H1 (cell line): ENCODE measurements at regions not wholly inside any gene's neighbourhood (a gene's known extent, or its start where the extent isn't known, plus 50 kb on each side); places are given as distances from the start of the nearest gene placed in this dataset.

ENCODE experiments used
- CTCF ChIA-PET: fragments of 300-600 bp; sonication (Branson Sonifier 250); formaldehyde crosslinking; loops from one replicate; lab custom pipeline; 2021; ENCODE audit not compliant: partially characterized antibody; lab: Charles Lee
- POLR2A ChIA-PET: fragments of 300-600 bp; sonication (Branson Sonifier 250); formaldehyde crosslinking; loops from one replicate; lab custom pipeline; 2021; ENCODE audit warnings: inconsistent platforms; ENCODE audit not compliant: partially characterized antibody; lab: Charles Lee
- DNase-seq, 2 experiments: peaks; one replicate each; pipeline versions ENCODE4 v3.0.0 to v3.0.0-alpha.2; 2010 to 2022; ENCODE audit warnings: low spot score in 2 of 2, low read depth in 1 of 2, mixed read lengths in 1 of 2
- FAIRE-seq: peaks from 2 replicates; lab custom pipeline; 2011; peaks lifted over from hg19 to GRCh38; lab: Jason Lieb, UNC
- H2AFZ ChIP-seq: 2 replicates; pipeline ENCODE4 v1.8.1; 2012; ENCODE audit warnings: low read length, inconsistent platforms
- H2AK5ac ChIP-seq: 2 replicates; pipeline ENCODE4 v1.6.1; 2013; ENCODE audit warnings: low read depth, low read length
- H2BK120ac ChIP-seq: replicated peaks from 2 replicates; pipeline ENCODE3; 2013; ENCODE audit warnings: low read depth, low read length, inconsistent platforms
- H2BK12ac ChIP-seq: 2 replicates; pipeline ENCODE4 v1.6.1; 2013; ENCODE audit warnings: low read depth, low read length
- H2BK15ac ChIP-seq: 2 replicates; pipeline ENCODE4 v1.6.1; 2013; ENCODE audit warnings: low read length
- H2BK20ac ChIP-seq: 2 replicates; pipeline ENCODE4 v1.6.1; 2013; ENCODE audit warnings: low read length
- H2BK5ac ChIP-seq: 2 replicates; pipeline ENCODE4 v1.6.1; 2013; ENCODE audit warnings: low read depth, low read length
- H3K14ac ChIP-seq: 2 replicates; pipeline ENCODE4 v1.6.1; 2013; ENCODE audit warnings: inconsistent platforms; ENCODE audit not compliant: insufficient read length
- H3K18ac ChIP-seq: 2 replicates; pipeline ENCODE4 v1.6.1; 2013; ENCODE audit warnings: low read length; ENCODE audit errors: extremely low read depth
- H3K23ac ChIP-seq: 2 replicates; pipeline ENCODE4 v1.6.1; 2013; ENCODE audit warnings: inconsistent platforms; ENCODE audit not compliant: insufficient read length
- H3K23me2 ChIP-seq: 2 replicates; pipeline ENCODE4 v1.6.1; 2013; ENCODE audit warnings: low read depth, low read length
- H3K27ac ChIP-seq: 2 replicates; pipeline ENCODE4 v1.6.1; 2011; ENCODE audit warnings: low read depth, low read length, inconsistent platforms
- H3K27me3 ChIP-seq, 4 experiments: replicated peaks in 1 of 4; 1 replicate in 1 of 4; 2 replicates in 3 of 4; pipeline versions ENCODE4 v1.6.1 to v1.8.1; 2011 to 2013; ENCODE audit warnings: low read length in 3 of 4, mild to moderate bottlenecking in 3 of 4, inconsistent platforms in 2 of 4, mixed read lengths in 2 of 4, moderate library complexity in 1 of 4; ENCODE audit not compliant: control insufficient read depth in 3 of 4, insufficient read depth in 3 of 4; ENCODE audit errors: extremely low read depth in 1 of 4
- H3K36me3 ChIP-seq, 4 experiments: 2 replicates each; pipeline versions ENCODE4 v1.6.1 to v1.8.1; 2011 to 2013; ENCODE audit warnings: mild to moderate bottlenecking in 4 of 4, low read length in 3 of 4, moderate library complexity in 2 of 4, control low read depth in 1 of 4, inconsistent platforms in 1 of 4; ENCODE audit not compliant: insufficient read depth in 4 of 4, control insufficient read depth in 2 of 4
- H3K4ac ChIP-seq: replicated peaks from 2 replicates; pipeline ENCODE3; 2013; ENCODE audit warnings: low read length, low read depth, mixed read lengths, inconsistent platforms; ENCODE audit not compliant: insufficient read length
- H3K4me1 ChIP-seq, 4 experiments: replicated peaks in 1 of 4; 1 replicate in 1 of 4; 2 replicates in 3 of 4; pipeline versions ENCODE4 v1.6.1 to v1.8.1; 2011 to 2013; ENCODE audit warnings: low read length in 3 of 4, inconsistent platforms in 2 of 4, mixed read lengths in 1 of 4; ENCODE audit not compliant: insufficient read depth in 4 of 4, control insufficient read depth in 3 of 4
- H3K4me2 ChIP-seq, 2 experiments: 2 replicates each; pipeline versions ENCODE4 v1.6.1 to v1.8.1; 2011 to 2013; ENCODE audit warnings: low read depth in 2 of 2, low read length in 2 of 2, control low read depth in 1 of 2, inconsistent platforms in 1 of 2, mild to moderate bottlenecking in 1 of 2; ENCODE audit not compliant: insufficient read depth in 1 of 2
- H3K4me3 ChIP-seq, 4 experiments: fragments of 200-600, 300-600 bp in 1 of 4; sonication (generic), shearing (Covaris generic), sonication (Bioruptor Twin) in 1 of 4; 2 replicates each; pipeline versions ENCODE4 v1.5.1 to v1.8.1; 2011 to 2016; ENCODE audit warnings: low read length in 4 of 4, low read depth in 3 of 4, control low read depth in 2 of 4, inconsistent platforms in 2 of 4, mild to moderate bottlenecking in 2 of 4, mixed read lengths in 1 of 4, moderate library complexity in 1 of 4; ENCODE audit not compliant: insufficient read depth in 2 of 4; ENCODE audit errors: extremely low read depth in 1 of 4
- H3K56ac ChIP-seq: replicated peaks from 2 replicates; pipeline ENCODE3; 2013; ENCODE audit warnings: low read depth, mild to moderate bottlenecking, mixed read lengths, low read length, inconsistent platforms; ENCODE audit not compliant: insufficient read length
- H3K79me1 ChIP-seq: 2 replicates; pipeline ENCODE4 v1.6.1; 2013; ENCODE audit warnings: low read depth, low read length, control low read depth
- H3K79me2 ChIP-seq, 2 experiments: 2 replicates each; pipeline versions ENCODE4 v1.6.1 to v1.8.1; 2012 to 2013; ENCODE audit warnings: low read length in 2 of 2, mild to moderate bottlenecking in 2 of 2, inconsistent platforms in 1 of 2; ENCODE audit not compliant: insufficient read depth in 2 of 2, control insufficient read depth in 1 of 2
- H3K9ac ChIP-seq, 4 experiments: replicated peaks in 1 of 4; 1 replicate in 1 of 4; 2 replicates in 3 of 4; pipeline versions ENCODE4 v1.6.1 to v1.8.1; 2011 to 2013; ENCODE audit warnings: low read depth in 3 of 4, low read length in 3 of 4, control low read depth in 2 of 4, mild to moderate bottlenecking in 2 of 4, moderate library complexity in 2 of 4, inconsistent platforms in 1 of 4; ENCODE audit errors: extremely low read depth in 1 of 4
- H3K9me3 ChIP-seq, 2 experiments: 2 replicates each; pipeline versions ENCODE4 v1.6.1 to v1.8.1; 2012 to 2013; ENCODE audit warnings: mild to moderate bottlenecking in 2 of 2, moderate library complexity in 2 of 2, control low read depth in 1 of 2, inconsistent platforms in 1 of 2, low read depth in 1 of 2, low read length in 1 of 2, mixed read lengths in 1 of 2; ENCODE audit not compliant: insufficient read depth in 2 of 2
- H4K20me1 ChIP-seq, 2 experiments: replicated peaks in 1 of 2; 2 replicates each; pipeline versions ENCODE3 to v1.8.1; 2011 to 2013; ENCODE audit warnings: inconsistent platforms in 2 of 2, low read length in 2 of 2, mild to moderate bottlenecking in 1 of 2; ENCODE audit not compliant: insufficient read depth in 2 of 2, control insufficient read depth in 1 of 2
- H4K5ac ChIP-seq: 2 replicates; pipeline ENCODE4 v1.6.1; 2013; ENCODE audit warnings: low read length, low read depth, mixed read lengths, inconsistent platforms; ENCODE audit not compliant: insufficient read length
- H4K8ac ChIP-seq: 2 replicates; pipeline ENCODE4 v1.8.0; 2013; ENCODE audit warnings: mild to moderate bottlenecking, moderate library complexity, low read length, inconsistent platforms; ENCODE audit not compliant: insufficient read depth; ENCODE audit errors: extremely low read depth
- H4K91ac ChIP-seq: replicated peaks from 2 replicates; pipeline ENCODE3; 2013; ENCODE audit warnings: low read length, mixed read lengths, inconsistent platforms; ENCODE audit not compliant: insufficient read length
- BRCA1 ChIP-seq: IDR thresholded peaks from 2 replicates; pipeline ENCODE4 v1.6.1; 2012; ENCODE audit warnings: low read depth, low read length, improper control_type of control experiment
- CBX5 ChIP-seq: fragments of 300-800, 300-1000 bp; sonication (generic); IDR thresholded peaks from 2 replicates; pipeline ENCODE4 v1.7.1; 2016; ENCODE audit warnings: antibody characterized with exemption, low read length, low read depth
- CREB1 ChIP-seq: IDR thresholded peaks from 2 replicates; pipeline ENCODE4 v1.6.1; 2012; ENCODE audit warnings: inconsistent platforms
- GABPA ChIP-seq: IDR thresholded peaks from 2 replicates; pipeline ENCODE4 v1.6.1; 2011; ENCODE audit warnings: mild to moderate bottlenecking, low read length, moderate library complexity, borderline replicate concordance; ENCODE audit not compliant: insufficient read depth
- JUND ChIP-seq: IDR thresholded peaks from 2 replicates; pipeline ENCODE4 v1.6.1; 2011; ENCODE audit warnings: mild to moderate bottlenecking, improper control_type of control experiment, low read length
- KDM1A ChIP-seq: fragments of 200-600, 300-600 bp; sonication (generic); IDR thresholded peaks from 2 replicates; pipeline ENCODE4 v1.7.1; 2016; ENCODE audit warnings: mild to moderate bottlenecking, low read length, borderline replicate concordance
- KDM4A ChIP-seq: IDR thresholded peaks from one replicate; pipeline ENCODE4 v1.7.1; 2012; ENCODE audit warnings: low read depth, mild to moderate bottlenecking, moderate library complexity, low read length, inconsistent platforms; ENCODE audit not compliant: severe bottlenecking
- RXRA ChIP-seq: IDR thresholded peaks from 2 replicates; pipeline ENCODE4 v1.6.1; 2011; ENCODE audit warnings: low read depth, mild to moderate bottlenecking, low read length, moderate library complexity; ENCODE audit not compliant: insufficient read depth
- SIX5 ChIP-seq: IDR thresholded peaks from 2 replicates; pipeline ENCODE4 v1.6.1; 2011; ENCODE audit warnings: mild to moderate bottlenecking, low read depth, low read length
- SRF ChIP-seq: IDR thresholded peaks from 2 replicates; pipeline ENCODE4 v1.6.1; 2011; ENCODE audit warnings: mild to moderate bottlenecking, low read depth, low read length, moderate library complexity
- TEAD4 ChIP-seq: IDR thresholded peaks from 2 replicates; pipeline ENCODE4 v1.6.1; 2012; ENCODE audit warnings: low read depth, low read length, inconsistent platforms, mixed read lengths
- WGBS, 2 experiments: shearing (Covaris generic) in 1 of 2; methylation state at CpG; one replicate each; pipeline versions ENCODE4 v1.1.6 to v1.1.7; 2013 to 2015; ENCODE audit warnings: low lambda C conversion rate in 2 of 2, mixed read lengths in 2 of 2, inconsistent platforms in 1 of 2, low coverage in 1 of 2, missing lambda C conversion rate in 1 of 2; ENCODE audit not compliant: insufficient replicate concordance in 2 of 2, insufficient coverage in 1 of 2, insufficient read length in 1 of 2; ENCODE audit errors: extremely low coverage in 1 of 2, missing lambda C conversion rate in 1 of 2; 5-methylcytosine and 5-hydroxymethylcytosine counted together
- TF ChIP-seq, protein P1 (sequence below): IDR thresholded peaks from 2 replicates; pipeline ENCODE4 v1.6.1; 2012; ENCODE audit warnings: low read length, inconsistent platforms
- TF ChIP-seq, protein P2 (sequence below): IDR thresholded peaks from 2 replicates; pipeline ENCODE4 v1.6.1; 2011; ENCODE audit warnings: low read depth, mild to moderate bottlenecking, low read length; ENCODE audit not compliant: insufficient read depth

DNA sequence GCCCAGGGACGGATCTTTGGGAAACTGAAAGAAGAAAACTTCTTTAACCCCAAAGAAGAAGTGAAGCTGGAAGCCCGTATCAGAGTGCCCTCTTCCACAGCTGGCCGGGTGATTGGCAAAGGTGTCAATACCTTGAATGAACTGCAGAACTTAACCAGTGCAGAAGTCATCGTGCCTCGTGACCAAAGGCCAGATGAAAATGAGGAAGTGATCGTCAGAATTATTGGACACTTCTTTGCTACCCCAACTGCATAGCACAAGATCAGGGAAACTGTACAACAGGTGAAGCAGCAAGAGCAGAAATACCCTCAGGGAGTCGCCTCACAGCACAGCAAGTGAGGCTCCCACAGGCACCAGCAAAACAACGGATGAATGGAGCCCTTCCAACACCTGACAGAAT, 114.0 kb downstream of the NBPF12 start:
- DNase-seq (no peak), FAIRE-seq (no peak)
- H3K36me3 ChIP-seq = no peaks in the 10 kb centered on the region
- H3K27me3 ChIP-seq = no peaks in the 10 kb centered on the region
- TF ChIP-seq GABPA (no peak), TEAD4 (no peak), BRCA1 (no peak), SRF (no peak), CBX5 (no peak), KDM4A (no peak), RXRA (no peak), SIX5 (no peak), KDM1A (no peak), JUND (no peak), CREB1 (no peak)
- TF ChIP-seq, protein P1, sequence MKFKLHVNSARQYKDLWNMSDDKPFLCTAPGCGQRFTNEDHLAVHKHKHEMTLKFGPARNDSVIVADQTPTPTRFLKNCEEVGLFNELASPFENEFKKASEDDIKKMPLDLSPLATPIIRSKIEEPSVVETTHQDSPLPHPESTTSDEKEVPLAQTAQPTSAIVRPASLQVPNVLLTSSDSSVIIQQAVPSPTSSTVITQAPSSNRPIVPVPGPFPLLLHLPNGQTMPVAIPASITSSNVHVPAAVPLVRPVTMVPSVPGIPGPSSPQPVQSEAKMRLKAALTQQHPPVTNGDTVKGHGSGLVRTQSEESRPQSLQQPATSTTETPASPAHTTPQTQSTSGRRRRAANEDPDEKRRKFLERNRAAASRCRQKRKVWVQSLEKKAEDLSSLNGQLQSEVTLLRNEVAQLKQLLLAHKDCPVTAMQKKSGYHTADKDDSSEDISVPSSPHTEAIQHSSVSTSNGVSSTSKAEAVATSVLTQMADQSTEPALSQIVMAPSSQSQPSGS = no peak
- TF ChIP-seq, protein P2, sequence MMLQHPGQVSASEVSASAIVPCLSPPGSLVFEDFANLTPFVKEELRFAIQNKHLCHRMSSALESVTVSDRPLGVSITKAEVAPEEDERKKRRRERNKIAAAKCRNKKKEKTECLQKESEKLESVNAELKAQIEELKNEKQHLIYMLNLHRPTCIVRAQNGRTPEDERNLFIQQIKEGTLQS = no peak
- no peak overlapping the region for H3K27ac ChIP-seq
- H2BK12ac ChIP-seq = no peak overlapping the region
- ChIA-PET CTCF (interaction anchor here (1.5 kb wide), 1 partner anchor 11 kb away, joined by 3 read pairs; no protein-coding TSS in a partner anchor), POLR2A (interaction anchor here (5.9 kb wide), 1 partner anchor 33 kb away, joined by 22 read pairs; no protein-coding TSS in a partner anchor)
- H2BK5ac ChIP-seq = no peak overlapping the region
- H3K56ac ChIP-seq = no peak overlapping the region
- no peaks in the 10 kb centered on the region for H3K79me2 ChIP-seq
- no peaks in the 10 kb centered on the region for H3K4me1 ChIP-seq
- no peak overlapping the region for H3K4me3 ChIP-seq
- no peak overlapping the region for H2BK20ac ChIP-seq
- no peak overlapping the region for H2BK15ac ChIP-seq
- H3K9me3 ChIP-seq = no peaks in the 10 kb centered on the region
- no peak overlapping the region for H4K91ac ChIP-seq
- no peak overlapping the region for H2BK120ac ChIP-seq
- H4K5ac ChIP-seq = no peak overlapping the region
- no peak overlapping the region for H3K23ac ChIP-seq
- no peak overlapping the region for H3K14ac ChIP-seq
- no peak overlapping the region for H3K18ac ChIP-seq
- no peak overlapping the region for H3K4ac ChIP-seq
- H4K8ac ChIP-seq = no peak overlapping the region
- WGBS, 2 experiments = 83% methylated on average over 8 of the region's 8 CpGs; no CpG with 5 or more reads in 1 of the 2 experiments
- no peak overlapping the region for H2AK5ac ChIP-seq
- no peak overlapping the region for H3K4me2 ChIP-seq
- no peak overlapping the region for H2AFZ ChIP-seq
- H4K20me1 ChIP-seq = no peaks in the 10 kb centered on the region
- no peak overlapping the region for H3K9ac ChIP-seq
- H3K79me1 ChIP-seq = no peaks in the 10 kb centered on the region
- H3K23me2 ChIP-seq = no peaks in the 10 kb centered on the region
